Activated CD8-positive, alpha-beta memory T cell treated with anti-CD3 and anti-CD28 coated beads for 36 hours (primary cell): ENCODE measurements at regions not wholly inside any gene's neighbourhood (a gene's known extent, or its start where the extent isn't known, plus 50 kb on each side); places are given as distances from the start of the nearest gene placed in this dataset.

ENCODE experiments used
- CTCF ChIA-PET: fragments of 350-600 bp; sonication (Branson Sonifier 250); formaldehyde crosslinking; loops from one replicate; lab custom pipeline; 2021; ENCODE audit warnings: antibody characterized with exemption; lab: Charles Lee
- POLR2A ChIA-PET: fragments of 350-600 bp; sonication (Branson Sonifier 250); formaldehyde crosslinking; loops from one replicate; lab custom pipeline; 2021; ENCODE audit warnings: antibody characterized with exemption; lab: Charles Lee

GRCh38 chr13:84405286-84405685, 523.0 kb upstream of the SLITRK1 start:
- ChIA-PET POLR2A (no interaction called here), CTCF (no interaction called here)

- ChIA-PET CTCF (no interaction called here), POLR2A (no interaction called here)
These were observed 518.4 kb upstream of the SLITRK1 start for GRCh38 chr13:84400706-84401105.

- CTCF ChIA-PET, result no interaction called here
These were observed 517.2 kb upstream of the SLITRK1 start for GRCh38 chr13:84399320-84400085.

GRCh38 chr13:84393981-84394625, 511.8 kb upstream of the SLITRK1 start:
- ChIA-PET POLR2A (no interaction called here), CTCF (no interaction called here)

More at GRCh38 chr13:84399320-84400085, 517.2 kb upstream of the SLITRK1 start:
- POLR2A ChIA-PET, result no interaction called here

GRCh38 chr13:84380866-84381265, 498.6 kb upstream of the SLITRK1 start:
- ChIA-PET POLR2A (no interaction called here), CTCF (no interaction called here)

GRCh38 chr13:84377106-84377505, 494.8 kb upstream of the SLITRK1 start:
- ChIA-PET CTCF (no interaction called here), POLR2A (no interaction called here)

GRCh38 chr13:84366506-84366905, 484.2 kb upstream of the SLITRK1 start:
- POLR2A ChIA-PET, result no interaction called here
- CTCF ChIA-PET, result no interaction called here

- ChIA-PET POLR2A (no interaction called here), CTCF (no interaction called here)
These were observed 480.5 kb upstream of the SLITRK1 start for GRCh38 chr13:84362777-84363176.

GRCh38 chr13:84360822-84361221, 478.5 kb upstream of the SLITRK1 start:
- CTCF ChIA-PET, result no interaction called here
- POLR2A ChIA-PET, result no interaction called here

GRCh38 chr13:84358601-84359000, 476.3 kb upstream of the SLITRK1 start:
- ChIA-PET CTCF (no interaction called here), POLR2A (no interaction called here)

- ChIA-PET POLR2A (no interaction called here), CTCF (no interaction called here)
These were observed 470.7 kb upstream of the SLITRK1 start for GRCh38 chr13:84352946-84353345.

- CTCF ChIA-PET, result no interaction called here
- POLR2A ChIA-PET, result no interaction called here
These were observed 457.2 kb upstream of the SLITRK1 start for GRCh38 chr13:84339456-84339855.

- ChIA-PET CTCF (no interaction called here), POLR2A (no interaction called here)
These were observed 450.1 kb upstream of the SLITRK1 start for GRCh38 chr13:84332346-84332745.

- CTCF ChIA-PET, result no interaction called here
- POLR2A ChIA-PET, result no interaction called here
These were observed 433.3 kb upstream of the SLITRK1 start for GRCh38 chr13:84315527-84315926.

GRCh38 chr13:84303035-84303434, 420.8 kb upstream of the SLITRK1 start:
- ChIA-PET POLR2A (no interaction called here), CTCF (no interaction called here)

GRCh38 chr13:84297251-84297650, 415.0 kb upstream of the SLITRK1 start:
- ChIA-PET POLR2A (no interaction called here), CTCF (no interaction called here)

- CTCF ChIA-PET, result no interaction called here
- POLR2A ChIA-PET, result no interaction called here
These were observed 414.1 kb upstream of the SLITRK1 start for GRCh38 chr13:84296401-84296800.

- CTCF ChIA-PET, result no interaction called here
These were observed 412.3 kb upstream of the SLITRK1 start for GRCh38 chr13:84294576-84294975.

GRCh38 chr13:84290386-84290785, 408.1 kb upstream of the SLITRK1 start:
- POLR2A ChIA-PET, result no interaction called here
- CTCF ChIA-PET, result no interaction called here

More at GRCh38 chr13:84294576-84294975, 412.3 kb upstream of the SLITRK1 start:
- POLR2A ChIA-PET, result no interaction called here

GRCh38 chr13:84279166-84279565, 396.9 kb upstream of the SLITRK1 start:
- POLR2A ChIA-PET, result no interaction called here
- CTCF ChIA-PET, result no interaction called here

GRCh38 chr13:84272877-84273562, 390.7 kb upstream of the SLITRK1 start:
- POLR2A ChIA-PET, result no interaction called here
- CTCF ChIA-PET, result no interaction called here
